Femur (tissue), 1 donor: ENCODE measurements at regions not wholly inside any gene's neighbourhood (a gene's known extent, or its start where the extent isn't known, plus 50 kb on each side); places are given as distances from the start of the nearest gene placed in this dataset.
"Not testable (repeated sequence)": the region's sequence is repeated elsewhere in the genome, so short reads cannot be mapped to it uniquely, and the experiment has no call there.

Source experiments
- DNase-seq: peaks from one replicate; pipeline ENCODE4 v3.0.0-alpha.2; 2017

GRCh38 chr4:186814535-186815070 is 90.9 kb upstream of the FAT1 start:
- no peak for DNase-seq

- no peak for DNase-seq
Observed at GRCh38 chr4:186819342-186820086, 95.9 kb upstream of the FAT1 start.

- peak; percentile 67 for DNase-seq
Observed at GRCh38 chr4:186820391-186820891, 96.8 kb upstream of the FAT1 start.

- DNase-seq, result no peak
Observed at GRCh38 chr4:186823989-186824388, 100.3 kb upstream of the FAT1 start.

- DNase-seq, result no peak
Observed at GRCh38 chr4:186825069-186825468, 101.4 kb upstream of the FAT1 start.

- DNase-seq, result no peak
Observed at GRCh38 chr4:186826006-186826405, 102.3 kb upstream of the FAT1 start.

GRCh38 chr4:186826846-186827533 is 103.3 kb upstream of the FAT1 start:
- peak; percentile 48 for DNase-seq

GRCh38 chr4:186827534-186827897 is 103.9 kb upstream of the FAT1 start:
- no peak for DNase-seq

GRCh38 chr4:186829097-186829496 is 105.4 kb upstream of the FAT1 start:
- DNase-seq, result no peak

GRCh38 chr4:186829740-186830449 is 106.2 kb upstream of the FAT1 start:
- DNase-seq, result no peak

GRCh38 chr4:186831574-186831973 is 107.9 kb upstream of the FAT1 start:
- no peak for DNase-seq

- no peak for DNase-seq
Observed at GRCh38 chr4:186832906-186833305, 109.2 kb upstream of the FAT1 start.

GRCh38 chr4:186837463-186837862 is 113.8 kb upstream of the FAT1 start:
- not testable (repeated sequence) for DNase-seq

GRCh38 chr4:186838295-186838694 is 114.6 kb upstream of the FAT1 start:
- no peak for DNase-seq

GRCh38 chr4:186839122-186840037 is 115.7 kb upstream of the FAT1 start:
- DNase-seq, result peak; percentile 40

GRCh38 chr4:186840222-186840701 is 116.6 kb upstream of the FAT1 start:
- no peak for DNase-seq

- DNase-seq, result no peak
Observed at GRCh38 chr4:186840771-186841301, 117.2 kb upstream of the FAT1 start.

- DNase-seq, result peak; percentile 65
Observed at GRCh38 chr4:186844059-186844681, 120.5 kb upstream of the FAT1 start.

- DNase-seq, result no peak
Observed at GRCh38 chr4:186845137-186845842, 121.6 kb upstream of the FAT1 start.

- DNase-seq, result no peak
Observed at GRCh38 chr4:186846426-186846825, 122.8 kb upstream of the FAT1 start.
